GM19240 (cell line): ENCODE measurements at regions not wholly inside any gene's neighbourhood (a gene's known extent, or its start where the extent isn't known, plus 50 kb on each side); places are given as distances from the start of the nearest gene placed in this dataset.

Source experiments
- DNase-seq: peaks from one replicate; pipeline ENCODE4 v3.0.0; 2011; ENCODE audit warnings: low spot score; ENCODE audit not compliant: insufficient read length

DNA sequence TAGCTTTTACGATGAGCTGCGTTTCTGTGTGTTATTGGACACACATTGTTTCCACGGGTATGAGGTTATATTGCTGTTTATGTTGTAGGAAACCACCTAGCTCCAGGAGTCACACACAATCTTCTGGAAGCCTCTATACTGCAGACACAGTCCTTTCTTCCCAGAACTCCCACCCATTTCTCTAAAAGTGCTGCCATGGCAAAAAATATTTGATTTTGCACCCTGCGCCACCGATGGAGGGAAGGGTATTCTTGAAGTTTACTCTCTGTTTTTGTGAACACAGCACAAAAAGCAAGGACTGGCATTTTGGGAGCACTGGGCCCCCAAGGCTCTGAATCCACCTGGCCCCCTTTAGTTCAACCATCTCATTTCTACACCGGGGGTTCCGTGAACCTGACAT lies 187.5 kb downstream of the ICE1 start:
- DNase-seq, result no peak

DNA sequence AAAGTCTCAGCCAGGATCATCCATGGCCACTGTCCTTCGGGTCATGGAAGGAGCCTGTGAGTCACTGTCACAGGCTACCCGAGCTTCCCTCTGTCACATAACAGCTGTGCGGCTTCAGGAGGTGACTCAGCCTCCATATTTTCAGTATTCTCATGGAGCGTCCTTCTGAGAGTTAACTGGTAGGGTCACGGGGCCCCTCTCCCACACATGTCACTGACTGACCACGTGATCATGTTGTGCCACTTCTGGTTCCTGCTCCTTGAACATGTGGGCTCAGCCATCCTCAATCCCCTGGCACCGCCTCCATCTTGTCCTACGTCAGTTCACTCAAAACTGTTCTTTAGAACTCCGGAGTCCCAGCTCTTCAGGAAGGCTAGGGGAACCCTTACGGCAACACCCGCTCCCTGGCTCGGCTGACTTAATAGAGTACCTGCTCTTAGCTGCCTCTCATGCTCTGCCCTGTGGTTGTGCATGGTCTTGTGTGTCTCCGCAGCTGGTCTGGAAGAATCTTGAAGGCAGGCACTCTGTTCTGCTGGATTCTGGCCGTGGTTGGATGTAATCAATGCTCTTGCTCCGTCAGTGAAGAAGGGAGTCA lies 182.8 kb downstream of the ICE1 start:
- DNase-seq, result no peak

DNA sequence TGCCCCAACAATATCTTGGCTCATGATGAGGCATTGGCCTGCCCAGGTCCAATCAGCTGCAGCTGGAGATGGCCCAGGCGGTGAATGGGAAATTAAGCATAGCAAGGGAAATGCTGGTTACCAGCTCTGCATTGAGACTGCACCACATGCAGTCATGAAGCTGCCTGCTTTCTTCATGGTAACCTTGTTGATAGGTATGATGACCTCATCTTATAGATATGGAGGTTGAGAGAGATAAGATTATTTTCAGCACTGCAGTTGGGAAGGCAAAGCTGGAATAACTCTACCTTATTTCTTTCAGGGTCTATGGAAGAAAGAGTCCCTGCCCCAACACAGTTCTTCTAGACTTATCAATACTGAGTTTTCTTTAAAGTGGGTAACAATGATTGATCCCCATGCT lies 180.1 kb downstream of the ICE1 start:
- no peak for DNase-seq

DNA sequence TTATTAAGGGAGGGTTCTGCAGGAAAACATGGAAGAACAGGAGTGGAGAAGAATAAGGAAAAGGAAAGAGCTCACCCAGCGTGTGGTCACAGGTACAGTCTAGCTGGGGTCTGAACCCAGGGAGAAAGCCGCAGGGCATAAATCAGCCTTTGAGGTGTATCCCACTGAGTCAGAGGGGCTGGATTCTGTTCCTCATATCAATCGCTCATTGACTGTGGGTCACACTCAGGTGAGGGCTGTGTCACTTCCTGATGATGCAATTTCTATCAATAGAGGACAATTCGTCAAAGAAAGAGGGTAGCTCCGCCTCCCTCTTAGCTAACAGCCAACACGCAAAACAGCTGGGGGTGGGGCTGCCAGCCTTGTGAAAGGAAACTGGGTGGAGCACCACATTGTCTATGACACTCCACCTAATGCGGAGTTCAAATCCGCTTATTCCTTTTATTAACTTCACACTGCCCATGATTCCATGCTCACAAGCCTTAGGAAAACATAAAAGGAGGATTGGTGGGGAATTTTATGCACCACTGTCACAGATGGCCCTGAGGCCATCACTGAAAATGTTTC lies 176.2 kb downstream of the ICE1 start:
- no peak for DNase-seq

DNA sequence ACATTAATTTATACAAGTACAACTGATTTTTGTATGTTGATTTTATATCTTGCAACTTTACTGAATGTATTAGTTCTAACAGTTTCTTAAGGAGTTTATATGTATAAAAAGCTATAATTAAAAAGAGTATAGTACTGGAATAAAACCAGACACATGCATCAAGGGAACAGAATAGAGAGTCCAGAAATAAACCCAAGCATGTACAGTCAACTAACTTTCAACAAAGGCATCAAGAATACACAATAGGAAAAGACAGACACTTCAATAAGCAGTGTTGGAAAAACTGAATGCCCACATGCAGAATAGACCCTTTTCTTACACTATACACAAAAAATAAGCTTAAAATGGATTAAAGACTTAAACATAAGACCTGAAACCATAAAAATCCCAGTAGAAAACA lies 170.9 kb downstream of the ICE1 start:
- no peak for DNase-seq

DNA sequence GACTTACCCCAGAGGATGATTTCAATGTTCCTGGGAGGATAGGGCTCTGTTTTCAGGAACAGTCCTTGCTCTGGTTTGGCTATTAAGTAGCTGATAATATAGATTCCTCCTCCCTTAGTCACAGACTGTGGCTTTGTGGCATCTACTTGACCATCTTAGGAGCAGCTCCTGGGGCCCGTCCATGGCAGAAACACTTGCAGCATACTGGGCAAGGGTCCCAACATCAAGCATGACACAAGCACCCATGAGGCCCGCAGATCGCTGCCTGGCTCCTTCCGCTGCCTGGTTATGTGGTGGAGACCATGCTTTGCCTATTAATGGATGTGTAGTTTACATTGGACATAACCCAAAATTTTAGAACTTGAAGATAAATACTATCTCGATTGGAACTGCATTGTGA lies 170.1 kb downstream of the ICE1 start:
- DNase-seq, result no peak

DNA sequence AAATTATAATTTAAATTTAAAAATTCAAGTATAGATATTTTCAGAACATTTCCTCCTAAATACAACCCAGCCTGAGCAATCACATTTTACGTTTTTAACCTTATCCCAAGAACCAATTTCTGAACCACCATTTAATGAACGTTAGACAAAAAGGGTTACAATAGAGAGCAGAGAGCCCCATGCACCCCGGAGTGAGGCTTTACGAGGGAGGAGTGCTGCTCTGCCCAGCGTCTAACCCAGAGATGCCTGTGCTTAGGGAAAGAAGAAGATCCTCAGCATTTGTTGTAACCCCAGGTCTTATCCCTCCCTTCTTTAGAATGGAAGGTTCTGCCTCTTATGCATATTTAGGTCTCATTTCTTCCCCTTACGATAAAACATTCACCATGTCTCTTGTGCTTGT lies 169.1 kb downstream of the ICE1 start:
- DNase-seq, result no peak

DNA sequence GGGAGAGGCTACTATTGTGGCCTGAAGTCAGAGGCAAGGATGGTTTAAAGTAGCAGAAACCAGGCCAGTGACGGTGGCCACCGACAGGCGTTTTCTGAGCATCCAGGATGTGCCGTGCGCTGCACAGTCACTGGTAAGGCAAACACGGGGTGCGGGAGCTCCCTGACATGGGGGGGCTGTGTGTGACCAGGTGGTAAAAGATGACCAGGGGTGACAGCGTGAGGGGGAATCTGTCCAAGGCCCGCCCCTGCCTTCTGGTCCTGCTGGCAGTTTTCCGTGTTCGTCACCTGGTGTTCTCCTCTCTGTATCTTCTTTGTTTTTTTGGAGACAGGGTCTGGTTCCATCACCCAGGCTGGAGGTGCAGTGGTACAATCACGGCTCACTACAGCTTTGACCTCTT lies 167.4 kb downstream of the ICE1 start:
- DNase-seq, result no peak

DNA sequence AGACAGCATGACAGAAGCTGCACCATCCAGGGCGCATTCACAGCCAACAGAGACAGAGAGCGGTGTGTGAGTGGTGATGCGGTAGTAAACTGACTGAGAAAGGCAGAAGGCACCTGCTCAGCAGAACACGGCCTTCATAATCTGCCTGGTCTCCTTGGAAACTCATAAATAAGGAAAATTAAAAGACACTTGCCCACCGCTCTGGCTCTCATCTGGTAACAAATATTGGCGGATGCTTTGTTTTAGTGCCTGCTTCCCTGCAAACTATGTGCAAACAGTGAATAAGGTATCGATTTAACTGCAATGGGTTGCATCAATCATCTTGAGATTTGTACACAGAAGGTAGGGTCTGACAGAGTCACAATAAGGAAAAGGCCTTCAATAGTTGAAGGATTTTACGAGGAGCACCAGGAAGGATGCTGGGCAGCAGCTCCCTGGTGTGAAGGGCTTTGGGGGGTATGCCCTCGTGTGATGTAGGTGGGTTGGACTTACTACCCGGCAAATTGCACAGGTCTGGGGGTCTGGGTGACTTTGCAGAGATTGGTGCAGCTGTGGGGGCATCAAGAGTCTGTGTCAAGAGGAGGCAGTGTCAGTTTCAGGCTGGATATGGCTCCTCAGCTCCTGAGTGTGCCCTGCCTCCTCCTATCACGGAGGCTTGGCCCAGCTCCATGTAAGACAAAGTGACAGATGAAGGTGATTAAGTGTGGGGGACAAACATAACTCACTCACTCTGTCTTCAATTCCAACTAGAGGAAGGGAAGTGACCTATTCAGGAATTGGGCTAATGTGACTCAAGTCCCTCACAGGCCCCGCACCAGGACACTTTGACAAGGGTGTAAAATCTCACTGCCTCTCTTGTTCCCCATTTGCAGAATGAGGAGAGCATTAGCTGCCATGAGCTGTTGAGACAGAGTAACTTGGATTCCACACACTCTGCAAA lies 166.7 kb downstream of the ICE1 start:
- no peak for DNase-seq

DNA sequence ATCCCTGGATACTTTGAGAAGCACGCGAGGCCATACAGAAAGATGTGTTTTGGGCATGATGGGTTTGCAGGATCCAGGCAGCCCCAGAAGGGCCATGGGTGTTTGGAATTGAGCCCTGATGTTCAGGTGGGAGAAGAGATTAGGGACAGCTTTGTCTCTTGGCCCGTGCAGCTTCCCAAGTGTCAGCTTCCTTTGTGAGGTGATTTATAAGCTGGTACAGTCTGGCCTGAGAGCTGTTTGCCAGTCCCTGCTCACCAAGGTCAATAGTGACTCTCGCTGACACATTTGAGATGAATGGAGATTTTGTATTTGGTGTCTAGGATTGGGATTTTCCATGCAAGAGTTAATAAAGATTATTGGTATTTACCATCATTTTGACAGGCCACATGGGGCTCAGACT lies 165.9 kb downstream of the ICE1 start:
- no peak for DNase-seq

DNA sequence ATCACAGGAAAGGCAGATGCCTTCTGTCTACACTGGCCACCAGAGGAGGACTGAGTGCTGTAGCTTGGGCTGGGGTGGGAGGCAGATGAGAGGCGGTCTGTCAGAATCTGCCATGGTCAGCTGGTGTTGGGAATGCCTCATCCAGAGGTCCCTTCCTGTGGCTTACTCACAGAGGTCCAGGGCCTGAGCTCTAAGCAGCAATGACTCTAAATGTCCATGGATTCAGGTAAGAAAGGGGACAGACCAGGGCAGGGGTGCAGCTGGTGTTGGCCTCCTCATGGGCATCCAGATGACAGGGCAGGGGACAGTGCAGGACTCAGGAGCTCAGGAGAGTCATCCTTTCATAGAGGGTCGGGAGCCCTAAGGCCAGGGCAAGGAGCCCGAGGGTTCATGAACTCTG lies 165.0 kb downstream of the ICE1 start:
- DNase-seq, result no peak

DNA sequence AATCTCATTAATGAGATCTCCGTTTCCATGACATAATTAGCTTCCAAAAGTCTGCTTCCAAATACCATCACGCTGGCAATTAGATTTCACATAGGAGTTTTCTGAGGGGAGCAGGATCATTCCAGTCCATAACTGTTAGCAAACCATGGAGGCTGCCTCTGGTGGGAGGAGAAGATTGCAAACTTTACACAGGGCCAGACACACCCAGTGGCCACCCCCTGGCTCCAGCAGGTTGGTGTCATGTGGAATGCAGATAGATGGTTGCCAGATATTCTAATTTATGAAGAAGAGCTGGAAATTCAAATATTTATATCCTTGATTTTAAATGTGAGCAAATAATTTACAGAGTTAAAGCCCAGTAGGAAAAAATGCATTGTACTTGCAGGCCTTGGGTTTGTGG lies 164.2 kb downstream of the ICE1 start:
- no peak for DNase-seq

DNA sequence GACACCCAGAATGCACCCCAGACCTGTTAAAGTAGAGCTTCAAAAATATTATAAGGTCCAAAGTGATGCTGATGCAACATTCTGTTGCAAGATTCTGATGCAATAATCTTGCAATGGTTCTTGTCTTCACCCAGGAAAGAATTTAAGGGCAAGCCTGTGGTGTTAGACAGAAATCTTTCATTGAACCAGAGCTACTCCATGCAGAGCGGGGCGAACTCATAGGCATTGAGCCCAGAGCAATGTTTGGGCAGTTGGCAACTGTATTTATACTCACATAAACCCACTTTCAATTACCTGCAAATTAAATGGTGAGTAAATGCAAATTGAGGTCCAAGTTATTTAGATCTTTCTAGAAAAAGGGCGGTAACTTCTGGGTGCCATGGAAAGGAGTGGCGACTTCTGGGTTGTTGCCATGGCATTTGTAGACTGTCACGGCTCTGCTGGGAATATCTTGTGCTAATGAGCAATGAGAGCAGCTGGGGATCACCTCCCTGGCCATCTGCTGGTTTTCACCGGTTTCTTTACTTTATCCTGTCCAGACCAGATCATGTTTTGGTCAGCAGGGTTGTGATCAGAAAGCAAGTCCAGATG lies 163.4 kb downstream of the ICE1 start:
- no peak for DNase-seq

DNA sequence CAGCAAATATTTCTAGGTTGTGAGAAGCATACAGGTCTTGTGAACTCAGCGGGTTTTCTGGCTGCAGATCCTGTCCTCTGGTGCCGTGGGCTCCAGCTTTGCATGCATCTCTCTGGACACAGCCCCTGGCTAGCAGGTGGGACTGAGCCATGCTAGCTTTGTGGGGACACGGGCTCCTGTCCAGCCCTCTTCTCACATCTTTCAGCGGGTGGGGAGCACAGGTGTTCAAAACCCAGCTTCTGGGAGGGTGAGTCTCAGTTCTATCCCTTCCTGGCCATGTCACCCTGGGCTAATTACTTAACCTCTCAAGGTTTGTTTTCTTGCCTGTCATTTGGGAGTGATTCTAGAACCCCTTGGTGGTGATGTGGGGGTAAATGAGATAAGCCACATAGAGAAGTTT lies 162.3 kb downstream of the ICE1 start:
- DNase-seq, result no peak

DNA sequence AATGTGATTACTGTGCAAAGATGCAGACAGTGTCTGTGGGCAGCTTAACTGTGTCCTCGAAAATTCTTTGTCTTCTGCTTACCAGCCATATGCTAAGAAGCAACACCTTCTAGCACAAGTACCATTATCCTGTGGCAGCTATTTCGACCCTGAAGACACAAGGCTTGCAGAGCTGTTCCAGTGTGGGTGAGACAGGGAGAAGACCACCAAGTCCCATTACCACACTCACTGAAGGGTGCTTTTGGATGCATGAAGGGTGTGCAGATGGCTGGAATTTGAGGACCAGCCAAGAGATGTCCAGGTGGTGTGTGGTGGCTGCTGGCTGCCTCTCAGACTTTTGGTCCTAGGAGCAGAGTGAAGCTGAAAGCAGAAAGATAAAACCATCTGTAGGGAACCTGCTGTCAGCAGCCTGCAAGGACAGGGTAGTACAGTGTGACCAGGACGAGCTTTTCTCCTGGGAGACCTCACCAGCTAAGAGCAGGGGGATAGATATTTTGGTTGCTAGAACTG lies 161.8 kb downstream of the ICE1 start:
- DNase-seq, result no peak

DNA sequence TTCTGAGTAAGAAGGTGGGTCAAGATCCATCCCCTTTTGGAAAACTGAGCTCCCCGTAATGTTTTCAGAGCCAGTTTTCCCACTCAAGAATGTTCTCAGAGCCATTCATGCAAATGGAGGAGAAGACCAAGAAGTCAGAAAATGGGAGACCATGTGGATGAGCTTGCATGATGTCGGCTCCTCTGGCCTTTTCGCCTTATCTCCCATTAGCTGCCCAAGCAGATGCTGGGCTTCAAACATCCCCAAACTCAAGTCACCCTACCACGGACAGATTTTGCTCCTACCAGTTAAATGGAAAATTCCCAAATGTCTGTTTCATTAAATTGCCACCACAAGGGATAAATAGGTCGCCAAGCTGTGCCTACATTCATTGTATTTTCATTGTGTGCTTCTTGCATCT lies 161.4 kb downstream of the ICE1 start:
- no peak for DNase-seq

DNA sequence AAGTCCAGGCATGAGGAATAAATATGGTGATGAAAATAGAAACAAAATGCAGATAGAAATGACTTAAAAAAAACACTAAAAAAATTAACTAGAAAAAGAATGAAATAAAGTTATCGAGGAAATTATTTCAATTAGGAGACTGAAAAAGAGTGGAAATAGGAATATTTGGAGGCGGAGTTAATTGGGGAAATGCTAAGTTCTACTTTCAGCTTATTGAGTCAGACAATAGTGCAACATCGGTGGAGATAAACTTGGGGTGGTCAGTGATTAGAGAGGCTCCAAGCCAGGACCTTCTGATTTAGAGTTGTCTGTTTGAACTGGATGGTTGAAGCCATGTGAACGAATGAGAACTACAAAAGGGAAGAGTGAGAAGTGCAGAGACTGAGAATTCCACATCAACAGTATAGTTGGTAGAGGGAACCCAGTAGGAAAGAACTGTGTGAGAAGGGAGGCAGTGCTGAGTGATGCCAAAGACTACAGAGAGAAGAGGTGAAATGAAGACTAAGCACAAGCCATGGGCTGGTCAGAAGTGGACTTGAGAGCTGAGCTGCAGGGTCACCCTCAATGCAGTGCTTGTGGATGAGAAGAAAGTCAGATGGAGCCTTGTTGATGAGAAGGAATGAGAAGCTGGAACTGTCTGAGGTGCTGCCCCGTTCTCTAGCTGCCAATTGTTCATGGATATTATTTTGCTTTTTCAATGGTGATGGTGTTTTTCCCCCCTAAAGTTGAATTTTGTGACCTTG lies 160.7 kb downstream of the ICE1 start:
- DNase-seq, result no peak

DNA sequence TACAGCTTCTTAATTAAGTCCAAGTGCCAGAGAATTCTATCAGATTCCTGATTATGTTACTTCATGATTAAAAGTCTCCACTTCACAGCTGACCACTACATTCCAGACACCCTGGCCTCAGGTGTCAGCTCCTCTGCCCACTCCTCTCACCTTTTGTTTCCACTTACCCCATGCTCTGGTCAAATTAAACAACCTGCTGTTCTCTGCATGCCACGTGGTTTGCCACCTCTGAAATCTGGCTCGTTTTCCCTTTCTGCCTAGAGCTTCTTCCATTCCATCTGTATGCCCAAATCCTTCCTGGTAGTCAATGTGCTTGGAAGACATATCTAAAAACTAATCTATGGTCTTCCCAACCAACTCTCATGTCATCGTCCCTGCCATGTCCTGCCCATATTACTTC lies 158.6 kb downstream of the ICE1 start:
- no peak for DNase-seq

DNA sequence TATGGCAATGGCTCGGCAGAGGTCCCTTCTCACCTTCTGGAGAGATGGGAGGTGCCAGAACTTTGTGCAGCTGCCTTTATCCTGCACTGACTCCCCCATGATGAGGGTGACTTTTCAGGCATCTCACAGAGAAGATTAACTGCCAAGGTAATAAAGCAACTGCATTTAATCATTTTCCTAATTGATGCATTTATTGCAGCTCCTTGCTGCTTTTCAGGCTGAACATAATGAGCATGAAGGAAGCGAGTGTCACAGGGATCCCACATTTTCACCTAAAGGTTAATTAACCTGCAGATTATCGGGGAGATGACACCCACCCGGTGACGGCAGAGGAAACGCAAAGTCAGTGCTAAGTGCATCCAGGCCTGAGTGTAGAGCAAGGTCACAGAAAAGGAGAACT lies 154.3 kb downstream of the ICE1 start:
- DNase-seq, result no peak

DNA sequence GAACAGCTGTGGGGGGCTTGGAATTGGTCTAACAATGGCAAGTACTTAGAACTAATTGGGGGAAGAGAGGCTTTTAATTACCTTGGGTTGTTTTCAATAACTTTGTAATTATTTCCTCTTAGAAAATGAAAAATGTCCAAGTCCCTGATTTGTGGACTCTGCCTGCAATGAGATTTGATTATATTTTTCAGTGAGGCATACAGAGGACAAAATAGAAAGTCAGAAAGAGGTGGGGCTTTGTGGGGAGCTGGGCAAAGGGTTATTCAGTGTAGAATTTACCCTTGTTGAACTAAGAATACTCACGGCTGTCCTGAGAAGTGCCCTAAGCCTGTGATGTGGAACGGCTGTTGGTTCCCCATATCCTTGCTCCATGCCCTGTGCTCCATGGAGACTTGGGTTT lies 153.0 kb downstream of the ICE1 start:
- DNase-seq, result no peak

DNA sequence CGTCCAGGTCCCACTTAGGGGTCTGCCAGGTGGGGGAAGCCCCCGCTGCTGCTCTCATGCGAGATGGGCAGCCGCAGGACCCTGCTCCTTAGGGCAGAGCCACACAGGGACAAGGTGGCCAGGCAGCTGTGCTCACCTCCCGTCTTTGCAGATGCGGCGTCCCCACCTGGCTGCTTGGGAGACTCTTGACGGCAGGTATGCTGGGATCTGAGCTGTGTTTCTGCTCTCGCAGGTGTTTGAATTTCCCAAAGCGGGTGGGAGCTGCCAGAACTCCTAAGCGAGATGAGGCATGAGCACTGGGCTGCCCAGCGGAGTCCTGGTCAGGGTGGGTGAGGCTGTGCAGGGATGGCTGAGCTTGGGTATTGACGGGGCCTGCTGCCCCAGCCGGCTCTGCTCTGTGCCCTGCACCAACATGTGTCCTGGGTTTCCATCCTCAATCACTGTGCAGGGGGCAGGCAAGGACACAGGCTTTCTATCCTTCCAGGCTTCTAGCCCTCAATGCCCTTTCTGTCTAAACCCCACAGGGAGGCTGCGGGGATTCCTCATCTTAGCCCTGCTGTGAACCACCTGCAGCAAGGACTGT lies 151.4 kb downstream of the ICE1 start:
- no peak for DNase-seq
